ENCODE measurements at regions not wholly inside any gene's neighbourhood (a gene's known extent, or its start where the extent isn't known, plus 50 kb on each side); places are given as distances from the start of the nearest gene placed in this dataset.
"Not testable (repeated sequence)": the region's sequence is repeated elsewhere in the genome, so short reads cannot be mapped to it uniquely, and the experiment has no call there.

DNA sequence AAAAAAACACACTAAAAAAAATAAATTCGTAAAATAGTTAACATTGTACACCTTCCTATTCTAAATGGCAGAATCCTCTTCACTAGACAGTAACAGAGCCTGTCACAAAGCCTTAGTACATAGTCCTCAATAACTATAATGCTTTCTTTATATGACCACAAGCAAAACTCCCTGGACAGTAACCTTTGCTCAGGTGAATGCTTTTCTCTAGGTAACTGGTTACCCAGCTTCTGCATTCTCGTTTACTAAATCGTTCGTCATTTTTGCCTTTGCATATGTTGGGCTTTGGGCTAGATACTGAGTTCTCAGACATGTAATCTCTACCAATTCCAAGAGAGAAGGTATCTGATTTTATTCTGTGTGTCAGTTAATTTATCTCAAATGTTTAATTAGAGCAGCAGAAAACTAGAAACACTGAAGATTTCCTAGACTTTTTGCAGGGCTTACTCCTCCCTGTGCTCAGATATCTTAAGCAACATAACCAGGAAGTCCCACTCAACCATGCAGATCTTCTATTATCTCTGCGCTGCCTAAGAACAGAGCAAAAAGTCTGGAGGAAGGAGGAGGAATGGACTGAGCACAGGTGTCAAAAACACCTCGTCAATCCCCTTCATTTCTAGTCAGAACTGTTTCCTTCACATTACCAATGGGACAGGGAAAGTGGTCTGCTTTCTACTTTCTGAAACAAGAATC lies 247.7 kb downstream of the SOCS6 start:
- DNase-seq (ENCODE audit: low read depth in 1 of 2, low spot score in 1 of 2) = no peak
- H3K27me3 ChIP-seq = no peaks in the 10 kb centered on the region
- no peaks in the 10 kb centered on the region for H3K36me3 ChIP-seq
- H3K9me3 ChIP-seq (ENCODE audit: low read depth) = no peaks in the 10 kb centered on the region
- H3K4me1 ChIP-seq (ENCODE audit: low read depth) = no peaks in the 10 kb centered on the region
- H3K4me3 ChIP-seq = no peak overlapping the region
- no peak for TF ChIP-seq CTCF (IDR thresholded peaks at IDR 0.05; ENCODE audit: low read depth, low read length)
- H3K27ac ChIP-seq = no peak overlapping the region

- Histone ChIP-seq H3K27ac (no peak overlapping the region), H3K4me1 (ENCODE audit: low read depth) (no peaks in the 10 kb centered on the region), H3K4me3 (no peak overlapping the region), H3K27me3 (no peaks in the 10 kb centered on the region), H3K9me3 (ENCODE audit: low read depth) (no peaks in the 10 kb centered on the region), H3K36me3 (no peaks in the 10 kb centered on the region)
- no peak for DNase-seq (ENCODE audit: low read depth in 1 of 2, low spot score in 1 of 2)
- no peak for TF ChIP-seq CTCF (IDR thresholded peaks at IDR 0.05; ENCODE audit: low read depth, low read length)
Measured at GRCh38 chr18:70535041-70535440, 246.2 kb downstream of the SOCS6 start.

GRCh38 chr18:70525322-70525721 lies 236.5 kb downstream of the SOCS6 start:
- not testable (repeated sequence) for DNase-seq (ENCODE audit: low read depth in 1 of 2, low spot score in 1 of 2); H3K36me3 ChIP-seq; H3K4me3 ChIP-seq; H3K27ac ChIP-seq; H3K9me3 ChIP-seq (ENCODE audit: low read depth); H3K27me3 ChIP-seq; H3K4me1 ChIP-seq (ENCODE audit: low read depth)

DNA sequence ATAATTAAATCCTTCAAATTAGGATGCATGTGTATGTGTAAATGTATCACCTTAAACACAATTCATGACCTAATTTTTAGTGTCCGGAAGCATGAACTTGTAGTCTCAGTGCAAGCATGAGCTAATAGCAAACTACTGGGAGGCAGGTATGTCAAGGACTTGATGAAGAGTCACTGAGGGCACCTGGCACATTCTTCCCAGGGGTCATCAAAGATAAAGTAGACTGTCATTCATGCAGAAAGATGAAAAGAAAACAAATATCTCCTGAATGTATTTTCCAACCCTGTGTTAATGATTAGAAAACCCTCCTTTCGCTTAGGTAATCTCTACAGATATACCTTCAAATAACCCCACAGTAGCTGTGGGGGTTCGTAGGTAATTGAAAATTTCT lies 234.9 kb downstream of the SOCS6 start:
- Histone ChIP-seq H3K36me3 (no peaks in the 10 kb centered on the region), H3K27me3 (no peaks in the 10 kb centered on the region), H3K27ac (no peak overlapping the region), H3K4me1 (ENCODE audit: low read depth) (no peaks in the 10 kb centered on the region), H3K4me3 (no peak overlapping the region), H3K9me3 (ENCODE audit: low read depth) (no peaks in the 10 kb centered on the region)
- no peak for TF ChIP-seq CTCF (IDR thresholded peaks at IDR 0.05; ENCODE audit: low read depth, low read length)
- no peak for DNase-seq (ENCODE audit: low read depth in 1 of 2, low spot score in 1 of 2)

DNA sequence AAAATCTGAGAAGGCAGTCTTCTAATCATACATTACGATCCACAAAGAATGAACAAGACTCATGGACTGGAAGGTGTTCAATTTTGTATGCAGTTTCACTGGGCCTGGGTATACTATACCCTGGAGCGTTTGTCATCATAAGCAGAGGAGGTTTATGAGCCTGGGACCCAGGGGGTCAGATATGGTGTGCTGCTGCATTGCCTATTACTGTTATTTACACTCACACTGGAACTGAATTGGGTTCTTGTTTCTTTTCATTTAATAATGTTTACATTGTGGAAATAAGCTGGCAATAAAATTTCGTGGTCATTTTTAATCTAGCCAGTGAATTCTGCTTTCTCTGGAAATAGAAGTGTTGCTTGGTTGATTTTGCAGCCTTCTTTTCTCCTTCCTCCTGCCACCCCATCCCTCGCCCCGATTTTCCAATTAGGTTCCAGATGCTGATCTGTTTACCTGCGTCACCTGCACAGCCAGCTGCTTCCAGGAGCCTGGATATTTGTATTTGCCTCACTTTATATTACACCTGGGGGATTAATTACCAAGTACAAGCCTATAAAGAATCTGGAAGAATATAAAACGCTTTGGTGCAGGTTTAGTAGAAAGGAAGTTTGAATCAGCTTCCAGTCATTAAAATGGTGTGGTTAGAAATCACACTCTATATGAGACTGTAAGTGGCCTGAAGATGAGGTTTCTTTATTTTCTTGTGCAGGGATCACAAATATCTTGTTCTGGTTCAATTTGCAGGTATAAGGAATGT lies 234.4 kb downstream of the SOCS6 start:
- Histone ChIP-seq H3K27ac (no peak overlapping the region), H3K9me3 (ENCODE audit: low read depth) (no peaks in the 10 kb centered on the region), H3K4me3 (no peak overlapping the region), H3K27me3 (no peaks in the 10 kb centered on the region), H3K36me3 (no peaks in the 10 kb centered on the region), H3K4me1 (ENCODE audit: low read depth) (no peaks in the 10 kb centered on the region)
- TF ChIP-seq CTCF (IDR thresholded peaks at IDR 0.05; ENCODE audit: low read depth, low read length) = no peak
- no peak for DNase-seq (ENCODE audit: low read depth in 1 of 2, low spot score in 1 of 2)

GRCh38 chr18:70522183-70522680 lies 233.4 kb downstream of the SOCS6 start:
- Histone ChIP-seq H3K27me3 (no peaks in the 10 kb centered on the region), H3K27ac (no peak overlapping the region), H3K4me1 (ENCODE audit: low read depth) (no peaks in the 10 kb centered on the region), H3K4me3 (no peak overlapping the region), H3K9me3 (ENCODE audit: low read depth) (no peaks in the 10 kb centered on the region), H3K36me3 (no peaks in the 10 kb centered on the region)
- DNase-seq (ENCODE audit: low read depth in 1 of 2, low spot score in 1 of 2) = no peak
- TF ChIP-seq CTCF (IDR thresholded peaks at IDR 0.05; ENCODE audit: low read depth, low read length) = no peak

Measured in cardiac muscle cell (in vitro differentiated cells and primary cell).